NCI-H1694 (cell line): ENCODE measurements at regions not wholly inside any gene's neighbourhood (a gene's known extent, or its start where the extent isn't known, plus 50 kb on each side); places are given as distances from the start of the nearest gene placed in this dataset.
"Not testable (repeated sequence)": the region's sequence is repeated elsewhere in the genome, so short reads cannot be mapped to it uniquely, and the experiment has no call there.

Experiments
- DNase-seq: peaks from one replicate; lab custom pipeline; 2025; lab: John Stamatoyannopoulos, UW

DNA sequence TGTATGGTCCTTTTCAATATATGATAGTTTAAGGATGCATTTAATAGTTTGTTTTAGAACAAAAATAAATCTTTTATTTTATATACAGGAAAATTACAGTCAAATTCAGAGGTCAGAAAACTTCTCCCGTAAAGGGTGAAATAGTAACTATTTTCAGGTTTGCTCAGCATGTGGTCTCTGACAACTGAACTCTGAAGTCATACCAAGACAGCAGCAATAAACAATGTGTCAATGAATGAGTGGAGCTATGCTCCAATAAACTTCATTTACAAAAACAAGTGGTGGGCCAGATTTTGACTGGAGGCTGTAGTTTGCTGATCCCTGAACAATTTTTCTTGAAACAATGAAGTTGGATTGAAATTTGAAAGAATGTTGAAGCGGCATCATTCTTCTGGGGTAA lies 123.6 kb downstream of the ZNF248 start:
- no peak for DNase-seq

DNA sequence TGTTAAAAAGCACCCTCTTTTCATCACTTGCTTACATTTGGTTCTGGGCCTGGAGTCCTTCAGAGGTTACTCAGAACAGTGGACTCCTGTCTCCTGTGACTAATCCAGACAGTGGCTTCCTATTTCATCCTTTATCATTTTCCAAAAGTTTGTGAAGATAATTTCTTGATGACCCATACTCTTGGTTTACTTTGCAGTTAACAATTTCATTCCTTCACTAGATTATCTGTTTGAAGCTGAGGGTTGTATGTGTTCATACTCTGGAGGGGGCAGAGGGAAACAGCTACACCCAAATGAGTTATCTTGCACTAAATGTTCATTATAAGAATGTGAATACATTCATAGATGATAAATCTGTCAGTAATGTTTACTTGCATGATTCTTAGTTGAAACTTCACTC lies 124.7 kb downstream of the ZNF248 start:
- DNase-seq = no peak

DNA sequence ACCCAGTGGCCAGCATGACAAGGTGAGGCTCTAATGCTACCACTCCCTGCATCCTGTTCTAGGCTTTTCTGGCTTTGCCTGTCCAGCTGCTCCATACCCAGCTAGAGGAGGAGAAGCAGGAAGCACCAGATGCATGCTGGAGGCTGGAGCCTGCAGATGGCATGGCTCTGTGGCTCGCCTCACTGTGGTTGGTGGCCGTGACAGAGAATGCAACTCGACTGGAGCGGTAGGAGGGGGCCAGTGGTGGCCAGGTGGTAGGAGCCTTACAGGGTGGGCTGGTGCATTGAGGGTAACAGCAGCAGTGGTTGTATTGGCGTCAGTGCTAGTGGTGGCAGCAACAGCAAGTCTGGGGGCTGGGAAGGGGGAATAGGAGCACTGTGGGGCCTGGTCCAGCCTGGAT lies 128.6 kb downstream of the ZNF248 start:
- DNase-seq = no peak

DNA sequence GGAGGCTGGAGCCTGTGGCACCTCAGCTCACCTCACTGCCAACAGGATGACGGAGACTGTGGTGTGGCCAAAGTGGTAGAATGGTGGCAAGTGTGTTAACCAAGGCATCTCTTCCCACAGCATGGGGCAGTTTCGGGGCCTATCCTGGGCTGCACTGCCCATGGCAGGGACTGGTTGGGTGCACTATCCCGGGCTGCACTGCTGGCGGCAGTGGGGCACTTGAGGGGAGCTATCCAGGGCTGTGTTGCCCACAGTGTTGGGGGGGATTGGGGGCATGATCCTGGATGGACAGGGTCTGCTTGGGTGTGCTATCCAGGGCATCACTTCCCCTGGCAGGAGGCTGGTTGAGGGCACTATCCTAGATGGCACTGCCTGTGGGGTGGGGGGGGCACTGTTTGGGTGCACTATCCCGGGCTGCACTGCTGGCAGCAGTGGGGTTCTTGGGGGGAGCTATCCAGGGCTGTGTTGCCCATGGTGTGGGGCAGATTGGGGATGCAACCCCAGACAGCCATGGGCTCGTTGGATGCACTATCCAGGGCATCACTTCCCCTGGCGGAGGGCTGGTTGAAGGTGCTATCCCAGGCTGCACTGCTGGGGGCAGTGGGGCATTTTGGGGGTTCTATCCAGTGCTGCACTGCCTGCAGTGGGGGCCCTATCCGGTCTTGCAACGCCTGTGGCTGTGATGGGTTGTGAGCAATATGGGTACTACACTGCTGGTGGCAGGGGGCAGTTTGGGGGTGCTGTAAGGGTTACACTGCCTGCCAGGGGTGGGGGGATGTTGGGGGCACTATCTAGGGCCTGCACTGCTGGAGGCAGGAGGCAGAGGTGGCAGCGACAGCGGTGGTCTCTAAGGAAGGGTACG lies 129.7 kb downstream of the ZNF248 start:
- DNase-seq = no peak

DNA sequence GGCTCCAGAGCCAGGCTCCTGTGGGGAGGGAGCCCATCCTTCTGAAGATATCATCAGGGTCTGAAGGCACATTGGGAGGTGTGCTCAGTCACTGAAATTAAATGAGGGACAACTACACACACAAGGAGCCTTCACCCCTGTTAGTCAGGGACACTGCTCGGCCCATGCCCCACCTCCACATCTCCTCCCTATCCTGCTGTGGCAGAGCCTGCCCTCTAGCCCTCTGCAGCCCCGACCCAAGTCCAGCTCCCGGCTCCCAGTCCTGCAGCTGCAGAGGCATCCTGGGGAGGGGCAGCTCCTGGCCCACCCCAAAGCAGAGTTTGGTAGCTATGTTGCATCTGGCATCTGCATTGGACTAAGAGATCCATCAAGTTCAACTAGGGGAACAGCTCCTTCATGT lies 136.3 kb downstream of the ZNF248 start:
- DNase-seq = no peak

DNA sequence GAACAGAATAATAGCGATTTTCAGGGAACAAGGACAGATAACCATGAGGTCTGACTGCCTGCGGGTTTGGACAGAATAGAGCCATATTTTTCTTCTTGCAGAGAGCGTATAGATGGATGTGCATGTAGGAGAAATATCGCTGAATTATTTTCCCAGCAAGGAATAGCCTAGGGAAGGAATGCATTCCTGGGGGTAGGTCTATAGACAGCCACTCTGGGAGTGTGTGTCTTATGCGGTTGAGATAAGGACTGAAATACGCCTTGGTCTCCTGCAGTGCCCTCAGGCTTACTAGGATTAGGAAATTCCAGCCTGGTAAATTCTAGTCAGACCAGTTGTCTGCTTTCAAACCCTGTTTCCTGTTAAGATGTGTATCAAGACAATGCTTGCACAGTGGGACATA lies 139.3 kb downstream of the ZNF248 start:
- not testable (repeated sequence) for DNase-seq

DNA sequence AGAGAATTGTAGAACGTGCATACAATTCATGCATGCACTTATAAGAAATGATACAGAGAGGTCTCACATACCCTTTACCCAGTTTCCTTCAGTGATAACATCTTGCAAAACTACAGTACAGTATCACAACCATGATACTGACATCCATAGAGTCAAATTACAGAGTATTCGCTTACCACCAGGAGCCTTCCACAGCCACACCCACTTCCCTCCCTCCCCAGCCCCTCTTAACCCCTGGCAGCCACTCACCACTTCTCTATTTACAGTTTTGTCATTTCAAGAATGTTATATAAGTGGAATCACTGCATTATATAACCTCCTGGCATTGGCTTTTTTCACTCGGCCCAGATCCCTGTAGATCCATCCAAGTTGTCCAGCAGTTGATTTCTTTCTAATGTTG lies 143.8 kb downstream of the ZNF248 start:
- no peak for DNase-seq

DNA sequence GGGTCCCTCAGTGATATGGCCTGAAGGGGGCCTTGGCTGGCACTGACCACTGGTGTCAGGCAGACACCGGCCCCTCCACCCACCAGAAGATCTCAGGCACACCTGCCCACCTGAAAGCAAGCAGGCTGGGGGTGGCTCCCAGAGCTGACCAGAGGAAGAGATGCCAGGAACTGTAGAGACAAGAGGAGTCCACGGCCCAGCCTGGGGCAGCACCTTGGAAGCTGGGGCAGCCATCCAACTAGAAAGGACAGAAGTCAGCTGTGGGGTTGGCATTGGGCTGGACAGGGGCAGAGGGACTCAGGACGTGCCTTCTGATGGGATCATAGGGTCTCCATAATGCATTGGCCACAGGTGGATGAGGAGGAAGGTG lies 144.3 kb downstream of the ZNF248 start:
- no peak for DNase-seq

DNA sequence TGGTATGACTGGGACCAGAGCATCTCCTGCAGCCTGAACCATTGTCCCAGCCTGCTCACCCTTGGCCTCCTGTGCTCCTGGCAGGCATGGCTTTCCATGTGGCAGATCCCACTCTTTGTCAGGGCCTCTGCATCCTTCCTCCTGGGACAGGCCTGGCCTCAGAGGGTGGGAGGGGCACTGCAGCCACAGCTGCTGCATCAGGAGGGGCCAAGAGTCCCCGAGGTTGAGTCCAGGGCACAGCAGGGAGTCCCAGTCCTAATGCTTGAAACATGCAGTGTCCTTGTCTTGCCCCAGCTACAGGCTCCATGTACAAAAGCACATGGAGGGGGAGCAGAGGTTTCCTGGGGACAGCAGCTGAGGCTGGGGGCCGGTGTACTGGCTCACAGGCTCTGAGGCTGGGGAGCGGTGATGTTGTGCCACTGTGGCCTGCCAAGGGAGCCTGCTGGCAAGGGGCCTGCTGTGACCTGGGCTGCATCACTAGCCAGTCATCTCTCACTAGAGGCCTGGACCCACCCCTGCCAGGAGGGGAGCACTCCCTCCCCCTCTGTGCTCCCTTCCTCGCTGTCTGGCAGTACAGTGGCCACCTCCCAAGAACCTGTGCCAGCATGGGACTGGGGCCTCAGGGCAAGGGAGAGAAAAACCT lies 144.8 kb downstream of the ZNF248 start:
- DNase-seq = no peak

DNA sequence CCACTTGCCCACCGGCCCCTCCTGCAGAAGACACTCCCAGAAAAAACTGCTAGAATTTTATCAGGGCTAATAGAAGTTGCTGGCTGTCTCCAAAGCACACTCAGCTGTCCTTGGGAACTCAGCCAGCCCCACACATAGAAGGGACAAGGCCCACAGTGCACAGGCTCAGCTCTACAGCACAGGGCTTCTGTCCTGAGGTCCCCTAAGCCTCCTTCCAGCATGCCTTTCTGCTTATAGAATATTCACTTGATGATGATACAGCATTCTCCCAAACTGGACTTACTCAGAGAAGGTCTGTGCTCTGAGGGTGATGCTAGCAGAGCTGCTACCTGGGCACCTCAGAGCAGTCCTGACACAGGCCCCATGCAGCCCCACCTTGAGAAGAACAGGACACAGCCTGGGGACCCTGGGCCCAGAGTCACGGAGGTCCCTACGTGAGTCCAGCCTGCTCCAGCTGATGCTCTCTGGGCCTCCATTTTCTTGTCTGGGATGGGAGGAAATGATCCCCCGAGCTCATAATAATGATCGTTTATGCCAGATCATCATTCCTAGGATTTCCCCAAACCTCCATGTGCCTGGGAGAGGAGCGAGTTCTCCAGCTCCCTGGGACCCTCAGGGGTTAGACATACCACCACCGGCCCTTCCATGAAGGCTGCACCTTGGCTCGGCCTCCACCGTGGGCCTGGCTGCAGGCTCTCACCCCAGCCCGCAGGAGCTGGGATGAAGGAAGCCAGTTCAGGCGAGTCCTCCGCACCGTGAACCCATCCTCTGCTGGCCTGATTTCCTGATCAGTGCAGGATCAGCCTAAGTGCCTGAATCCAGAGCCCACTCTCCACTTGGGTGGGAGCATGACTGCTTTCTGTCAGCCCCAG lies 145.6 kb downstream of the ZNF248 start:
- DNase-seq = no peak

DNA sequence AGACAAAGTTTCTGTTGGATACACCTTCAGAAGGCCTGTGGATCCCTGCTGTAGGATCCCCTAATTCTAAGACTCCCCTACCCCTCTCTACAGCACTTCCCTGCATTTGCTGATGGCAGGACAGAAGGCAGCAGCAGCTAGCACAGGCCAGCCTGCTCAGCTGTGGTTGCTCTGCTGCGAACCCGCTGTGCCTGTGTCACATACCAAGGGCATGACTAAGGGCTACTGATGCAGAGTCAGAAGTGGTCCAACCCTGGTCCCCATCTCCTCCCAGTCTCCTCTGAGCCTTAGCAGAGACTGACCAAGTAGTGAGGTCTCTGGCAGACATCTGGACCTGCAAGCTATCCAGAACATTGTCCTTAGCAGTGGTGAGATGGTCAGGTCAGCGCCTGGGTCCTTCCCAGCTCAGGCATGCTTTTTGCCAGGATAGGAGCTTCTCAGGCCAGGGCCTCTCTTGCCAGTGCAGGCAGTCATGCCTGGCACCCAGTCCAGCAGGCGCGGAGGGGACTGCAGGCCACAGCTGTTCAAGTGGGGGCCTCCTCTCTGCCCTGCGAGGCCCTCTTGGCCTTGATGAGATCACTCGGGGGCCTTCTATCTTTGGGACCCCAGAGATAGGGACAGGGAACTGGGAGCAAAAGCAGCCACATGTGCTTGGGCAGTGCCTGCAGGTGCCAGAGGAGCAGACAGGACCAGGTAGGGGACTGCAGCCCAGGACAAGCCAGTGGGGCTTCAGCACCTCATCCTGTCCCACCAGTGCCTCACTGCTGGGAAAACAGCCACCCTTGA lies 146.4 kb downstream of the ZNF248 start:
- DNase-seq = no peak

DNA sequence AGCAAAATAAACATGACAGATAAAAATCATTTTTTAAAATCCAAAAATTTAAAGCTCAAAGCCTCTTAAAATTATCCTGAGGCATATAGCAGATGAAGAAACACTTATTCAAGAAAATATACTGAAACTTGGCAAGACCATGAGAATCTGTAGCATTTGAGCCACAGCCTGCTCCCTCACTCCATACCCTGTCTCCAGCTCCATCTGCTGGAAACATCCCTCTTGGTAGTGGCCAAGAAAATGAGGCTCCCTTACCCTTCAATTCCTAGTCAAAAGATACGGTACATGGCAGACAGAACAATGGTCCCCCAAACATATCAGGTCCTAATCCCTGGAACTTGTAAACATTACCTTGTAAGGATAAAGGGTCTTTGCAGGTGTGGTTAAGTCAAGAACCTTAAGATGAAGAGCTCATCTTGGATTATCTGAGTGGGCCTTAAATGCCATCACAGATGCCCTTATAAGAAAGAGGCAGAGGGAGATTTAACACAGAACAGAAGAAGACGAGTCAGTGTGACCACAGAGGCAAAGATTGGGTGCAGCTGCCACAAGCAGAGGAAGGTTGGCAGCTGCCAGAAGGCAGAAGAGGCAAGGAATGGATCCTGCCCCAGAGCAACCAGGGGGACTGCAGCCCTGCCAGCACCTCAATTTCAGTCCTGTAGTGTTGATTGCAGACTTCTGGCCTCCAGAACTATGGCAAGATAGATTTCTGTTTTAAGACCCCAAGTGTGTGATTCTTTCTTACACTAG lies 149.4 kb downstream of the ZNF248 start:
- no peak for DNase-seq

DNA sequence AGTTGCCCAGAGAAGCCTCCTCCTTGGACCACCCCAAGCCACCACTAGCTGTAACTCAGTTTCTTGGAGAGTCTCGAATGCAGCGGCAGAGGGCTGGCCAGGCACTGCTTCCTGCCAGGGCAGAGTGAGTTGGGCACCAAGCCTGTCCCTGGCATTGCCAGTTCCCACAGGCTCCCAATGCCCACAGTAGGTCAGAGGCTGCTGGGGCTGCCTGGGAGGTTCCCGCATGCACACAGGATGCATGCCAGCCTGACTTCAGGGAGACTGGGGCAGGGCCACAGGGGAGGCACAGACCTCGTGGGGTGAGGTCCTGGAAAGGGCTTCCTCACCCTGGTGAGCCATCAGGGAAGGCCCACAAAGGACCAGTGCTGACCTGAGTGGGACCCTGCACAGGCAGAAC lies 152.8 kb downstream of the ZNF248 start:
- DNase-seq = no peak

DNA sequence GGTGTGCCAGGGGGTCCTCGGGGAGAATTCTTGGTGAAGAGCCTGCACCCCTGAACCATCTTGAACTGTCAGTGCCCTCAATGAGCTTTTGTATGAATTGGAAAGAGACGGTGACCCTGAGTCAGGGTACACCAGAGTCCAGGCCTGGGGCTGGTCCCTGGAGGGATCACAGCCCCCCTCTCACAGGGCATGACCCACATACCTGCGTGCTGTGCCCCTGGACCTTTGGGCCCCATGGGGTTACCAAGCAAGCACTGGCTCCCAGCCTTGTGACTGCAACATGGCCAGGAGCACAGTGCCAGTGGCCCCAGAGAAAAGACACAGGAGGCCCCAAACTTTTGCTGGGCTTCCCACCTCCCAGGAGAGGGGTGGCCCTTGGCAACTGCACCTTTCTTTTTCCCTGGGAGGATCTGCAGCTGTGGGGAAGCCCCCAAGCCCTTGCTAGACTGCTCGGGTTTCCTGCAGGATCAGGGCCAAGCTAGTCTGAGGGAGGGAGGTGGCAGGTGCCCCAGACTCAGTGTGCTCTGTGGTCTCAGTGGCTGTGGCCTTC lies 153.5 kb downstream of the ZNF248 start:
- DNase-seq = no peak

DNA sequence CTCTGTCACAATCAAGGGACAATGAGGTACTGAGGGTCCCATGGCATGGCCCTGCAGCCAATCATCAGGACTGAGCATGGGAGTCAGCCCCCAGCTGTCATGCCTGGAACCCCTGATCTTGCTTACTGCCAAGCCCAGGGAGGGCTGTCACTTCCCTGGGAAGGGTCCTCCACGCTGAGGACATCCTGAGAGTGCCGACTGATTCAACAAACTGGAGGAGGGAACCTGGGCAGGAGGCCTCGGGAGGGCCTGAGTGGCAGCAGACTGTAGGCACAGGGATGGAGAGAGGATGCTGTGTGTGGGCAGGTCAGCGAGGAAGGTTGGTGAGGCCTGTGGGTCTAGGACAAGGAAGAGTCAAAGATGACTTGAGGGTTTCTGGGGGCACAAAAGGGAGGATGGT lies 154.3 kb downstream of the ZNF248 start:
- DNase-seq = no peak

DNA sequence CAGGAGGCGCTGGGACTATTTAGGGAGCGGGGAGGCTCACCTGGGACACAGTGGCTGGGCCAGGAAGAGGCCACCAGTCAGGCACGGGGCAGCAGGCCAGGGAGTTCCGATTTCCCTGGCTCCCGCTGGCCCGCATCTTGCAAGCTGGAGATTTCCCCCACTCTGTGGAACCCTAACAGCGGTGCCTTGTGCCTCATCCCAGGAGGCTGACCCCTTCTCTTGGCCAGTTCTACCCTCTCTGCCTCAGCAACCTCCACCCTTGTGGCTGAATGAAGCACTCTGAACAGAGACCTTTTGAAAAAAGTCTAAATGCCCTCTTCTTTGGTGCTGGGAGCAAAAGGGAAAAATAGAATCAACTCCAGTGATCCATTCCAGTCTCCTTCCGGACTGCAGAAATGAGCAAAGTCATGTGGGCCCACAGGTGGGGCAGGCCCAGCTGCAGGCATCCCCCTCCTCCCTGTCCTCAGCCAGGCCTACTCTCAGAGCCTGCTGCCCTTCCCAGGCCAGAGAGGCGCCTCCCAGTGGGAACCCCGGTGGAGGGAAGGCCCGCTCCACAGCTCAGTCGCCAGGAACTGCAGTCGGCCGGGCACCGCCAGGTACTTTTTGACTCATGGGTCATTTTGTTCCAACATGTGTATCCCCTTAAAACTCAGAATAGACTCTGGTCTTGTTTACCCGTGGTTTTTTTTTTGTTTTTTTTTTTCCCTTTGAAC lies 155.5 kb downstream of the ZNF248 start:
- DNase-seq = no peak

DNA sequence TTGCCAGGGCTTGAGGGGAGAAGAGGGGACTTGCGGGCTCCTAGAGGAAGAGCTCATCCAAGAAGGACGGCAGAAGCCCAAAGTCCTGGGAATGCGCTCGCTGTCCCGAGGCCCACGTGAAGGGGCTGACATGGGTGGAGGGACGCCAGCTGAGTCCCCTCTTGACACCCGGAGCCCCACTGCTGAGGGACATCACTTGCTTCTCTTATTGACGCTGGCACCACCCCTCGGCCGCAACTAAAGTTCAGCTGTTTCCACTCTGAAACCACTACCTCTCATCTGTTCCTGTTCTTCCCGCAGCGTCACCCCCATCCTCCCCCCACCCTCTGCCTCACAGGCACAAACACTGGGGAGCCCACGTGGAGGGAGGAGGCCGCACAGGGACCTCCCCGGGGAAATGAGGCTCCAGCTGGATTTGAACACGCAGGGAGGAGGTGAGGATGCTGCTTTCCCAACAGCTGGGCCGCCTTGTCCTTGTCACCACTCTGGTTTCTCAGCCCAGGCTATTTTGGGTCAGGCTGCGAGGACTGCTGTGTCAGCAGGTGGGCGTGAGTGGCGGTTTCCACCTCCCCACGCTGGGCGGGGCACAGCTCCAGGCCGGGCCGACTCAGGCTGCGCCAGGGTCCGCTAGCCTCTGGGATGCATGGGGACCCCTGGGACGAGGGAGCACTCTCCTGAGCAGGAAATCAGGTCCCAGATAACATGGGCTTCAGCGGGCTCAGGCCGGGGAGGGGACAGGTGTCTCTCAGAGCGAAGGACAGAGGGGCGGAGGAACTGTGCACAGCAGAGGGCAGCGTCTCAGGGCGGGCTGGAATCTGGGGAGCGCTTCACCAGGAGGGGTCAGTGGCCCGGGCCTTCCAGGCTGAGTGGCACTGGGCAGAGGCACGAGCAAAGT lies 156.3 kb downstream of the ZNF248 start:
- DNase-seq = no peak

DNA sequence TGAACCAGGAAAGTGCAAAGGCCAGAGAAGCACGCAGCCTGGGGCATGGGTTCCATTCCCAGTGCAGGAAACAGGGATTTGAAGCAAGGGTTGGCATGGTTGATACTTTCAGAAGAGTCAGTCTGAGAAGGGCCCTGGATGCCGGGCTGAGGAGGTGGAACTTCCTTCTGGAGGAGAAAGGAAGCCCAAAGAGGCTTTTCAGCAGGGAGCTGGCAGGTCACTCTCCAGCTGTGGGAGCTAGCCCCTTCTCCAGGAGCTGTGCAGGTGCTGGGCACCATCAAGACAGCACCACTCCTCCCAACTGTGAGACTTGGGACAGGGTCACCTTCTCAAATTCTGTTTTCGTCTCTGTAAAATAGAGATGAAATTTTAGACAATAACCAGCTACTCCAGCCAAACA lies 169.8 kb downstream of the ZNF248 start:
- no peak for DNase-seq
